ENCODE measurements at regions not wholly inside any gene's neighbourhood (a gene's known extent, or its start where the extent isn't known, plus 50 kb on each side); places are given as distances from the start of the nearest gene placed in this dataset.

DNA sequence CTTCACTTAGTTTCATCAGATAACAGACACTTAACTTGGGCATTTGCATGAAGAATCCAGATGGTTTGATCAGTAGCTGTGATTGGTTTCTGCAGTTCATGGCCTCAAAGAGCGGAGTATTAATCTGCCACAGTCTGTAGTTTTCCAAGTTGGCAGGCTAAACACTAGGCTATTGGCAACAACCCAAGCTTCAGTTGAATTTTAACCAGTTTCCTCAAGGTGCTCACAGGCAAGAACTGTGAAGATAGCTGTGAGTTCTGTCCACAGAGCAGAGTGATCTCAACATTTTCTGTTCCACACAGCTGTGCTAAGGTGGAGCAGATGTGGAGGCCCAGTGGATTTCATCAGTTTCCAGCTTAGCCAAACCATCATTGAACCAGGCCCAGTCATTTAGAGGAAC, 469.5 kb upstream of the LINC00305 start:
- DNase-seq (ENCODE audit: low spot score), result no peak

DNA sequence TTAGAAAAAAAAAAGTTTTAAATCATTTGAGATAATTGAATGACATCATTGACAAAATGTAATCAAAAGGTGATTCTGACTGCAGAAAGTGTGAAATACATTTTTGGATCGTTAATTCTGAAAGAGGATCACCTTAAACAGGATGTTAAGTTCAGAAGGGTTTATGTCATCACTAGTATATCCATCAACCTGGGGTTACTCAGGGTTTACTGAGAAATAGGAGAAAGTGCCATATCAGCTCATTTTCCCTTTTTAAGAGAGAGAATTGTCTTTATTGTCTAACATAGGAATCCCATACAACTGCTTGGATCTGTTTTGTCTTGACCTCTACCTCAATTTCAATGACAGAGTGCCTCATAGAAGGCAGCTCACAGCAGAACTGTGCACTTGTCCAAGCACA, 466.1 kb upstream of the LINC00305 start:
- DNase-seq (ENCODE audit: low spot score), result no peak

DNA sequence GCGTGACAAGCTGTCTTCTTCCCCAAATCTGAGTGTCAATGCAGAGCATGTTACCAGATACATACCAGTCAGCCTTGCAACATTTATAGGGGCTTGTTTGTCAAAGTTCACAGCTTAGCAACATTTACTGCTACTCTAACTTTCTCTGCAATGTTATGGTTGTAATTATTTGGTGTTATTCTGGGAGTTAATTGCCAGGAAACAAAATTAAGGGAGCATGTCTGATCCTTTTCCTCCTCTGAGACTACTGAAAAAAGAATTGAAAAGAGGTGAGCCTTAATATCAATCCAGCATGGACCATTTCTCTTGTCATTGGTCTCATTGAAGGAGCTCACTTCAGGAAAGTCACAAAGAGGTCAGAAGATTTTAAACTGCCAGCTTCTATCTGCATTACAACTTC, 465.6 kb upstream of the LINC00305 start:
- no peak for DNase-seq (ENCODE audit: low spot score)

DNA sequence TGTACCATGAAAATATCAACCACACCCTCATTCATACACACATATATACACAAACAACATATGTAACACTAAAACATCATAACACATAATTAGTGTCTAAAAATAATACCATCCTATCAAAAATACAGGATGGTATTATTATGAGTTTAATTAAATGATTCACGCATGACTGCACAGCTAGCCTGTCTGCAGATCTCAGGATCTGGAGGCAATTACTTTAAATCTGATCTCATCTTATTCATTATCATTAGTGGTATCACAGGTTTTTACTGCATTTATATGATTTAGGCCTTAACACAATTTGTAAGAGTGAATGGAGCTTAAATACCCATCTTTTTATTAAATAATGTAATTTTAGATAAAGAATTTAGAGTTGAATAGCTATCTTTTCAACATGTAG, 443.4 kb upstream of the LINC00305 start:
- no peak for DNase-seq (ENCODE audit: low spot score)

DNA sequence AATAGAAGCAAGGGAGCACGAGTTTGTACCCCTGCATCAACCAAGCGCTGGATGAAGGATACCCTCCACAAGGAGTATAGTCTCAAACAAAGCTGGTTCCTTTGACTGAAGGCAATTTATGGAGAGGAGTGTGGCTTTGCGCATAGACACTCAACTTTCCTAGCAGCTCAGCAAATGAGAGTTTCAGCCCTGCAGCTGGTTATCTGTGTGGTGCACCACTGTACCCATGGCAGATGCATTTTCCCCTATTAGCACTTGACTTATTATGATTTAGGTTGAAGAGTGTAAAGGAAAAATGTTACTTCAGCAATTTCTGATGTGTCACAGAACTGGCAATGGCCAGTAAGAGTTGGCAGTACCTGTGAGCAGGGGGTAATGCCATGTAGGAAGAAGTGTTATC, 440.1 kb upstream of the LINC00305 start:
- no peak for DNase-seq (ENCODE audit: low spot score)

DNA sequence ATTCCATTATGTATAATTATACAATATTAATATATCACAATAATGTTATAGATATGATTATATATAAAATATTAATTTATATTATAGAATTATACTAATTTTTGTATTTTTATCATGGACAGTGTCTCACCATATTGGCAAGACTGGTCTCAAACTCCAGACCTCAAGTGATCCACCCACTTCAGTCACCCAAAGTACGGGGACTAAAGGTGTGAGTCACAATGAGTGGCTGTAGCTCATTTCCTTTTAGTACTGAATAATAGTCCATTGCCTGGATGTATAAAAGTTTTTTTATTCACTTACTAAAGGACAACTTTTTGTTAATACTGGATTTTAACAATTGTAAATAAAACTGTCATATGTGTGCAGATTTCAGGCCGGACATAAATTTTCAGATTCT, 417.6 kb upstream of the LINC00305 start:
- no peak for DNase-seq (ENCODE audit: low spot score)

DNA sequence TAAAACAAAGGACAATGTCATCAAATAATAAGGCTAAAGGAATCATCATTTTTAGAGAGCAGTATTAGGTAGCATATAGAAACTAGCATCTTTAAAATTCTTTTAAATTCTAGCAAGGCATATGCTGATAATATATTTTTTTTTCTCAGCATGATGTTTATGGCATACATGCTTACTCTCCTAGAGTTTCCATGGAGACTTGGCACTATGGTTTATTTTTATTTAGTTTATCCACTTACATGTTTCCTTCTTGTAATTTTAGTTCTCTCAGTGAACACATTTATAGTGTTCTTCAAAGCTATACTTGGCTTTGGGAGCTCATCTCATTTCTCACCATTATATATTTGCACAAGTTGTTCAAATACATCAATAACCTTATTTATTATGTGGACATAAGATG, 413.8 kb upstream of the LINC00305 start:
- DNase-seq (ENCODE audit: low spot score), result no peak

DNA sequence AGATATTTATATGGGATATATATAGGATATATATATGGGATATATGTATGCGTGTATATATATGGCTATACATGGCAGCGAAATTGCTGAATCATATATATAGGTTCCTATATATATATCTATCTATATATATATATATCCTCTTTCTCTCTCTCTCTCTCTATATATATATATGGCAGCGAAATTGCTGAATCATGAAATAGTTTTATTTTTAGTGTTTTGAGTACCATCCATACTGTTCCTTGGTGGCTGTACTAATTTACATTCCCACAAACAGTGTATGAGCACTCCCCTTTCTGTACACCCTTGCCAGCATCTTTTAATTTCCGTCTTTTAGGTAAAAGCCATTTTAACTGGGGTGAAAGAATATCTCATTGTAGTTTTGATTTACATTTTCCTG, 397.6 kb upstream of the LINC00305 start:
- no peak for DNase-seq (ENCODE audit: low spot score)

DNA sequence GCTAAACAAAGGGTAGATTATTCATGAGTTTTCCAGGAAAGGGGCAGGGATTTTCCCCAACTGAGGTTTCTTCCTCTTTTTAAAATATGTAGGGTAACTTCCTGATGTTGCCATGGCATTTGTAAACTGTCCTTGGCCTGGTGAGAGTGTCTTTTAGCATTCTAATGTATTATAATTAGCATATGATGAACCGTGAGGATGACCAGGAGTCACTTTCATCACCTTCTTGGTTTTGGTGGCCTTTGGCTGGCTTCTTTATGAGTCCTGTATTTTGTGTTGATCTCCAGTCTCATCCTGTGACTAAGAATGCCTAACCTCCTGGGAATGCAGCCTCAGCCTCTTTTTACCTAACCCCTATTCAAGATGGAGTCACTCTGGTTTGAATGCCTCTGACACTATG, 391.0 kb upstream of the LINC00305 start:
- no peak for DNase-seq (ENCODE audit: low spot score)

DNA sequence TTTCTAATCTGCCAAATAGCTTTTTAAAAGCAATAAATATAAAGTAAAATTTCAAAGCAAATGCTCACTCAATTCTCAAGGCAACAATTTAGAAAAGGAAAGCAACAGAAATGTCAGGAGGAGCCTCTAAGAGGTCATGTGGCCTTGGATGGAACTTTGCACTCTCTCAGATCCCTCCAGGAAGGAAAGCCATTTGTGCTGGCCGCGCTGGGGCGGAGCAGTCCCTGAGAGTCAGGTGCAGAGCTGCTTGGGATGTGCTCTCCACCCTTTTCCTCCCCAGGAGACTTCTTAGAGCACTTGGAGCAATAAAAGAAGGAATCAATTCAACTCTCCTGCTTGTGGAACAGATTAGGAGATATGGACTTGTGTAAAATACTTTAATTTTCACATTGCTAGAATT, 379.8 kb upstream of the LINC00305 start:
- no peak for DNase-seq (ENCODE audit: low spot score)

DNA sequence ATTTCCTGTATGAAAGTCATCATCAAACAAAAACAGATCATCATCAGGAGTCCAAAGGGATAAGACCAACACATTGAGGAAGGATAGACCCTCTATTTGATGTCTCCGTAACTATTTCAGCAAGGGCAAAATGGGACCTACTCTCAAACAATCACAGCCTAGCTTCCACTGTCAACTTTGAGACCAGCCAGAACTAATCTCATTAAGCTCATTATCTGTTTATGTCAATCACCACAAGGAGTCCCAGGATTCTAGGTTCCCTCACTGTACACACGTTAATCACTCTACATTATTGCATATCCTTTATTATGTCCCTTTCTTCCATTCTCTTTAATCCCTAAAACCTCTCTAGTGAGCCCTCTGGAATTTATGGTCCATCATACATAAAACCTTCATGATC, 370.3 kb upstream of the LINC00305 start:
- no peak for DNase-seq (ENCODE audit: low spot score)

DNA sequence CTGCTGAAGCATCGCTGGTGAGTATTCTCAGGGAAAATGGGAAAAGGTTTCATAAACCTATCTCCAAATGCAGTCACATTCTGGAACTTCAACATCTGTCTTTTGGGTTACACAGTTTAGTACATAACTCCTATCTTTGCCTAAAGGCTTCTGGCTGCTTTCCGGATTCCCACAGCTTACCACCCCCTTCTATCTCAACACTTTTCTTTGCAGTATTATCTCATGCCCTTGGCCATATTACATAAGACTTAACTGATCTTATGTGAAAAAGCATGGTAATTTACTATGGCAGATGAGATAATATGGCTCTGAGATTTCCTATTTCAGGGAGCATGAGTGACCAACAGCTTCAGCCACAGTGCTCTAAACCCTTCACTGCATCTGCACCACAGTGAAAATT, 369.3 kb upstream of the LINC00305 start:
- no peak for DNase-seq (ENCODE audit: low spot score)

DNA sequence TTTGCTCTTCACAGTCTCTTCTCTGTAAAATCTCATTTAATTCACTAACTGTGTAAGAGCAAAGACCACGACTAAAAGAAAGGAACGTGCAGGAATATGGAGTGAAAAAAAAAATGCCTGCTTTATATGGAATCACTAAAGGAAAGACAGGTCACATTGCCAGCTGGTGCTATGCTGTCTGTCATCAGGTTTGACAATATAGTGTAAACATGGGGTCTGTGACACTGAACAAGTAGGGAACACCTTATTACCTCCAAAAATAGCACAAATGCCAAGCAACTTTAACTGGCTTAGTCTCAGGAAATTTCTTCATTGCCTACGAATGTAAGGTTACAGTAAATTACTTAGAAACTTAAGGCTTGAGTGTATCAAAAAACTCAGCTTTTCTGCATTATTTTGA, 364.5 kb upstream of the LINC00305 start:
- DNase-seq (ENCODE audit: low spot score), result no peak

DNA sequence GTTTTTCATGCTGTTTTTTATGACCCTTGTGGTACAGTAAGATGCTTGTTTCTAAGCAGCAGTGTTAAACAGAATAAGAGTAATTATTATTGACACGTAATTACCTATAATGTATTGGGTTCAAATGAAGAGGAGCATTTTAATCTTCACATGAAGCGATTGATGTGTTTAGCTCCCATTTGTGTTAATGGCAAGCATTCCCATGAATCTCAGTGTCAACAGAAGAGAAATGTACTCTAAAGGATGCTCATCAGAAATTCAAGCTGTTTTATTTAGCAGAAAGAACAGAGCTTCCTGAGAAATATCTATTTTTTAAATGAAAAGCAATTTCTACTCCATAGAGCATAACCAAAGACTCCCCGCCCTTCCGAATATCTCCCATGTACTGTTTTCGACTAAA, 341.3 kb upstream of the LINC00305 start:
- no peak for DNase-seq (ENCODE audit: low spot score)

DNA sequence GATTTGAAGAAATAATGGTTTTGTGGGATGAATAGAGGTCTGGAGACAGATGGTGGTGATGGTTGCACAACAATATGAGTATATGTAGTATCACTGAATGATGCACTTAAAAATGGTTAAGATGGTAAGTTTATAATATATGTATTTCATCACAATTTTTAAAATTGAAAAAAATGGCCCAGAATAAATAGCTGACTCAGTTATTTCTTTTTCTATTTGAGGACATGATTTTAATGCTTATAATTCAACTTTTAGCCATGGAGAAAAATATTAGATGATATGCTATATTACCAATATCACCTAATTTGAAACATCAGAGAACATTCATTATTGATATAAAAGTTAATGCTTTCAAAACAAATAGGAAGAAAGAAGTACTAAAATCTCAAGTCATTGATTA, 339.8 kb upstream of the LINC00305 start:
- DNase-seq (ENCODE audit: low spot score), result no peak

DNA sequence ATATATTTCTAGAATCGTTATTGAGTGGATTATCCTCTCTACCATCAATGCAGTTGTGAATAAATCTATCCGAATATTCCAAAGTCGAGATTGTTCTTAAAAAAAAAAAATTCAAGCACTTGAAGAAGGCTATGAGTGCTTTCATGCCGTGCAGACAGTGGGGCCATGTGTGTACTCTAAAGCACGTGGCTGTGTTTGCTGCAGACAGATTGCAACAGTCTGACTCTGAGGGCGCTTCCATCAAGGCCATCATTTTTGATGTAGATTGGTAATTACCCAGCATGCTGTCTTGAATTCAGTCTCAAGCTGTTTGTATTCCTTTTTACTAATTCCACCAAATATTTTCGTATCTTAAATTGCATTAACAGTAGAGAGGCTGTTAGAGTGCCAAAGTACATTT, 325.9 kb upstream of the LINC00305 start:
- no peak for DNase-seq (ENCODE audit: low spot score)

DNA sequence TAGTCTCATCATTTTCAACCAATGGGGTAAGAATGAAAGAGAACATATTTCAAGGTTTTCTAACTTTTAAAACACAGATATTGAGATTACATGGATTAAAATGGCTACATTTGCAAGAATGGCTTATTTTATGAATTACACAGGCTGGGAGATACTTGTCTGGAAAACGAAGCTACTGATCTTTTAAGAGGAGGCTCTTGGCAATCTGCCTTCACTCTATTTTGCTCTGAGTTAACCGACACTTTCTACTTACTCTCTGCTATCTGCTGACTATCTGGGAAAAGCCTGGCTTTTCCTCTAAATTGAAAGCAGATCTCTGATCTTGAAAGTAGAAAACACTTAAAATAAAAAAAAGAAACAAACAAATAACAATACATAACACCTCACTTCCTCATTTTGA, 325.4 kb upstream of the LINC00305 start:
- no peak for DNase-seq (ENCODE audit: low spot score)

DNA sequence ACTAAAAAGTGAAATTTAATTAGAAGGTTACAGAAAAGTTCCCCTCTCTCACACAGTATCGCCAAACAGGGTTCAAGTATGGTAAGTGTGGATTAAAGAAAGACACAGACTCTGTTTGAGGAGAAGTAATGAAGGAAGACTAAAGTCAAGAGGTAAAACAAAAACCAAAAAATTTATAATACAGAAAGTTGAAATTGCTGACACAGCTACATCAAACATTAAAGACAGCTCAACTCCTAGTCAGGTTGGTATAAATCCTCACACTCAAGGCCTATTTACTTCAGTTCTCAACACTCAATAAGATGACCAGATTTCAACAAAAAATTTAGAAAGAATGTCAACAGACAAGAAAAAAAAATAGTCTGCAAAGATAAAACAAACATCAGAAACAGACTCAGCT, 300.5 kb upstream of the LINC00305 start:
- DNase-seq (ENCODE audit: low spot score), result no peak

DNA sequence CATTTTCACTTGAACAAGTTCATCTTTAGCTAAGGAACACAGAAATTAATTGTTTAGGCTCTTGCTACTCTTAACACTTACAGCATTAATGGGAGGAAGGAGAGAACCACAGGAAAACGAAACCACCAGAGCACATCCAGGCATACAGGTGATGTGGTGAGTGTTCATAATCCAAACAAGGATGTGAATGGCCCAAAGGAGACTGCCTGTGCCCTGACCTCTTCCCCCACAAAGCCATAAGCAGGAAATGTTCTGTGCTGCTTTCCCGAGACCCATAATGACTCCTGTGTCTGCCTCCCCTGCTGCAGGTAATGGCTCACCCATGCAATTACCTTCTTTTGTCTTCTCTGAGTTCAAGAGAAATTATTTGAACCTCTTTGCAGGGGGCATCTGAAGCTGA, 295.9 kb upstream of the LINC00305 start:
- no peak for DNase-seq (ENCODE audit: low spot score)

DNA sequence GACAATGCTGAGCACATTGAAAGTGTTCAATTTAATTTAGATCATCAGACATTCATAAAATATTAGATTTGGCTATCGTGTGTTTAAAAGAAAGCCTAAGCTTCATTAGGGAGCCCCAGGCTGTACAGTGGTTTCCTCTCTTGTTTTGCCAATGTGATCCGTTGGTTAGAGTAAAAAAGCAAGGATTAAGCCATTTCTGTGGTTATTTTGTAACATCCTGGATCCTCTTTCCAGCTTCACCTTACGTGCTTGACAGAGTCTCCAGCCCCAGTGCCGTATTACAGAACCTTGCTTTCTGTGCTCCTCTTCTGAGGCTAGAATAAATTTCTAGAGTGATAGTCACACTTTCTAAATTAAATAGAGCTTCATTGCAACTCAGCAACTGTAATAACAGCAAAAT, 289.3 kb upstream of the LINC00305 start:
- no peak for DNase-seq (ENCODE audit: low spot score)

DNA sequence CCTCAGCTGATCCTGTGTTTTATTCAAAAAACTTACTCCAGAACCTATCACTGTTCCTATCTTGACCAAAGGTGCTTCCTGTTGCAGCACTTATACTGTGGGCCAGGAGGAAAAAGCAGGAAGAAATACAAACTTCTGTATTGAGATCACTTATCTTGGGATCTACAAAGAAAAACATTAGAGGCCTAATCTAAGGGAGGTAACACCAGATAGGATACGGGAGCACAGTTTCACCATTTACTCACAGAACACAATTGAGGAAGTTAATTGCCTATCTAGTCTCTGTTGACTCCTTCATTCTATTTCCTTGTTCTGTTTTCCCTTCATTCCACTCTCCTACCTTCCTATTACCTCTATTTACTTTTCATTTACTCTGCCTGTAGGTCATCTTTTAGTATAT, 287.2 kb upstream of the LINC00305 start:
- no peak for DNase-seq (ENCODE audit: low spot score)

DNA sequence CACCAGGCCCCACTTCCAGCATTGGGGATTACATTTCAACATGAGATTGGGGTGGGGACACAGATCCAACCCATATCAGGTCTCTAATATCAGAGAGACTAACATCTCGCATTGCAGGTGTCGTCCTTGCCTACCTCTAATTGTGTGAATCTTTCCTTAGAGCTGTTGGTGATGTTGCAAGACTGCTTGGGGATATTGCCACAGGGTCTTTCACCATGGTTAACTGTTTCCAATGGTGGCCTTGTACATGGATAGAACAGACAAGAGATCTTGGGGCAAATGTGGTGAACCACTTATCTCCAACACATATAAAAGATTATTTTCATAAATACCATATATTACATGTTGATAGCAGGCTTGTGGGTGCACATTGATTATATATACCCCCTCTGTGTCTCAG, 270.3 kb upstream of the LINC00305 start:
- DNase-seq (ENCODE audit: low spot score), result no peak

DNA sequence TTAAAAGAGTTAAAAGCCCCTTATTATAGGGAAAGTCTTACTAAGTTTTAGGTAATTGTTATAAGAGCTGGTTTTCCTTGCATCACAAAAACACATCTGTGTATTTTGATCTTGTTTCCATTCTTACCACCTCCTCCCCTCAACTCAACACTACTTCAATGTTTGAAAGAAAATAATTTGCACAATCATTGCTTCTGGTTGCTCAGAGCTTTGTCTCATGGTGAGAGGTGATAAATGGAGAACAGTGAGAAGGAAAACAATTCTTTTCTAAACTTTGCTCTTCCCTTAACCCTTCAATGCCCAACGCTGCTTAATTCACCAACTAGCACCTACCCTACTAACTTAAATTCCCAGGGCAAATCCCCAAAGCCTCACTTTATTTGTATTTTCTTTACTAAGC, 268.1 kb upstream of the LINC00305 start:
- DNase-seq (ENCODE audit: low spot score), result no peak

DNA sequence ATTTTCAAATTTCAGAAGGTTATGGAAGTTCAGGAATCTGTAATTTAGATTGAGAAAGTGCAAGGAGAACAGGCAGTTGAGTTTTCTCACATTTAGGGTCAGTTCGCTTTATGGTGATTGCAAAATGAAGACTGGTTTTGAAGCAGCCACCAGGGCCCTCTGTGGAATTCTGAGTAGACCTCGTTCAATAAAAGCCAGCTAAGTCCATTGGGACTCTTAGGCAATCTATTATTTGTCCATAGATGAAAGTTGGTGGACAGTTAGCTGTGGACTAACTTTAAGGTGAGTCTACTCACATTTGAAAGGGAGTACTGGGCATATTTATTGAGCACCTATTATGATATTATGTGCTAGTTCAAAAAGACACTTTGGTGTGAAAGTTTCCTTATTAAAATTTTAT, 266.3 kb upstream of the LINC00305 start:
- DNase-seq (ENCODE audit: low spot score), result no peak

DNA sequence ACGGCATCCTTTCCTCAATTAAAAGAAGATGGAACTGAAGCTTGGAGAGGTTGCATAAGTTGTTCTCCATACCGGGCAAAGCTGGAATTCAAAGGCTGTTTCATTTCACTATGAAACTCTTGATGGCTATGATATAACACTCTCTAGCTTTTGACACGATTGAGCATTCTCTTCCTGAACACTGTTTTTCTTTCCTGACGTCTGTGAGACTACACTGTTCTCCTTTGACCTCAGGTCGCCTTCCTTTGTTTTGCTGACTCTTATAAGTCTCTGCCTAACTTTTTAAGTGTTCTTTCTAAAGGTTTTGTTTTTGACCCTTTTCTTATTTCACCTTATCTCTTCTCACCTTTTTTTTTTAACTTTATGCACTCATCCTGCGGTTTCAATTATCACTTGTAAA, 261.8 kb upstream of the LINC00305 start:
- DNase-seq (ENCODE audit: low spot score), result no peak

DNA sequence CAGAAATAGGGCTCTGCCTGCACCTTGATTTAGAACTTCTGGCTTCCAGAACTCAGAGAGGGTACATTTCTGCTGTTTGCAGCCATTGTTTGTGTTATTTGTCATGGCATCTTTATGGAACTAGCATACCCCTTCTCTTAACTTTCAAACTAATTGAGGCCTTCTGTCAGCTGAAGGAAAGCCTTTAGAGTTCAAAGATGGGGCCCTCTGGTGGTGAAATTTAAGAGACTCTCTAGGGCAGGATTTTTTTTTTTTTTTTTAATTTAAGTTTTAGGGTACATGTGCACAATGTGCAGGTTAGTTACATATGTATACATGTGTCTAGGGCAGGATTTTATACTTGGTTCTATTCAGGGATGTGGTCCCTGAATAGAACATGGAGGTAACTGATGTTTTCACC, 260.6 kb upstream of the LINC00305 start:
- peak; percentile 7 for DNase-seq (ENCODE audit: low spot score)
